Peyer's patch (tissue), 4 donors: ENCODE measurements at regions not wholly inside any gene's neighbourhood (a gene's known extent, or its start where the extent isn't known, plus 50 kb on each side); places are given as distances from the start of the nearest gene placed in this dataset.

ENCODE experiments used
- POLR2A ChIP-seq, 2 donors: fragments of 450-650 bp; IDR thresholded peaks; one replicate each; pipeline ENCODE4 v1.5.1; 2017; ENCODE audit warnings: antibody characterized with exemption in 2 of 2, mild to moderate bottlenecking in 2 of 2, moderate library complexity in 2 of 2
- TF ChIP-seq, protein P1 (sequence below), 6 experiments: fragments of 450-650 bp in 4 of 6; fragments of 200-600 bp in 2 of 6; sonication (generic) in 1 of 6; IDR thresholded peaks; one replicate each; pipeline ENCODE4 v1.5.1; 2017 to 2019; ENCODE audit warnings: antibody characterized with exemption in 6 of 6, mild to moderate bottlenecking in 3 of 6, moderate library complexity in 1 of 6

DNA sequence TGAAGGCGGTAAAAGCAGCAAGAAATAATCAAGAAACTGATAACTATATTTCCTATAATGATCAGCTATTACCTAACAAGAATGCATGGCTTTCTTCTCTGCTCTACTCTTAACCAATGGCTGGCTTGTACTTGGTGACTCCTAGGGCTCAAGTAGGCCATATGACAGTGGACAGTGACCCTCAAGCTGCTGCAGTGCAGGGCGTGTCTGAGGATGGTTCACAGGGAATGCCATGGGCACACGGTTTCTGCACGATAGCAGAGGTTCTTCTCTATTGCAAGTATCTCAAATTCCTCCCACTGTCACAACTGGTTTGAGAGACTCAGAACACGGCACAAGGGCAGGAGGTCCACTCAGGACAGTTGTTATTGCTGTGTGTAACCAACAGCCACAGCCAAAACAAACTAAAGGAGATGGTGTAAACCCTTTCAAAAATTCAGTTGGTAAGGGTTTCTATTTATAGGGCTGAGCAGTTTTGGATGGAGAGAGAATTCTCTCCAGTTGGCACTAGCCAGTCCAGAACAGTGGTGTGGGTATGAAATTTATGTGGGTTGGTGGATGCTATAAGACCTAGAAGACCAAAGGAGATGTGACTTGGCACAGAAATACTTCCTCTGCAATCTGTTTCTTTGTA is 103.2 kb upstream of the ST8SIA2 start:
- no peak for TF ChIP-seq POLR2A (IDR thresholded peaks at IDR 0.05)
- TF ChIP-seq, protein P1, sequence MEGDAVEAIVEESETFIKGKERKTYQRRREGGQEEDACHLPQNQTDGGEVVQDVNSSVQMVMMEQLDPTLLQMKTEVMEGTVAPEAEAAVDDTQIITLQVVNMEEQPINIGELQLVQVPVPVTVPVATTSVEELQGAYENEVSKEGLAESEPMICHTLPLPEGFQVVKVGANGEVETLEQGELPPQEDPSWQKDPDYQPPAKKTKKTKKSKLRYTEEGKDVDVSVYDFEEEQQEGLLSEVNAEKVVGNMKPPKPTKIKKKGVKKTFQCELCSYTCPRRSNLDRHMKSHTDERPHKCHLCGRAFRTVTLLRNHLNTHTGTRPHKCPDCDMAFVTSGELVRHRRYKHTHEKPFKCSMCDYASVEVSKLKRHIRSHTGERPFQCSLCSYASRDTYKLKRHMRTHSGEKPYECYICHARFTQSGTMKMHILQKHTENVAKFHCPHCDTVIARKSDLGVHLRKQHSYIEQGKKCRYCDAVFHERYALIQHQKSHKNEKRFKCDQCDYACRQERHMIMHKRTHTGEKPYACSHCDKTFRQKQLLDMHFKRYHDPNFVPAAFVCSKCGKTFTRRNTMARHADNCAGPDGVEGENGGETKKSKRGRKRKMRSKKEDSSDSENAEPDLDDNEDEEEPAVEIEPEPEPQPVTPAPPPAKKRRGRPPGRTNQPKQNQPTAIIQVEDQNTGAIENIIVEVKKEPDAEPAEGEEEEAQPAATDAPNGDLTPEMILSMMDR (IDR thresholded peaks at IDR 0.05) = no peak
